Stomach (tissue), 4 donors: ENCODE measurements at regions not wholly inside any gene's neighbourhood (a gene's known extent, or its start where the extent isn't known, plus 50 kb on each side); places are given as distances from the start of the nearest gene placed in this dataset.

Source experiments
- EP300 ChIP-seq: sonication (generic); formaldehyde crosslinking; IDR thresholded peaks from one replicate; pipeline ENCODE4 v1.6.1; 2017; ENCODE audit warnings: antibody characterized with exemption
- TF ChIP-seq, protein P1 (sequence below), 7 experiments: fragments of 450-650 bp in 4 of 7; fragments of 200-600 bp in 3 of 7; sonication (generic) in 3 of 7; IDR thresholded peaks; one replicate each; pipeline ENCODE4 v1.5.1; 2016 to 2019; ENCODE audit warnings: antibody characterized with exemption in 7 of 7, control low read depth in 2 of 7, mild to moderate bottlenecking in 1 of 7

DNA sequence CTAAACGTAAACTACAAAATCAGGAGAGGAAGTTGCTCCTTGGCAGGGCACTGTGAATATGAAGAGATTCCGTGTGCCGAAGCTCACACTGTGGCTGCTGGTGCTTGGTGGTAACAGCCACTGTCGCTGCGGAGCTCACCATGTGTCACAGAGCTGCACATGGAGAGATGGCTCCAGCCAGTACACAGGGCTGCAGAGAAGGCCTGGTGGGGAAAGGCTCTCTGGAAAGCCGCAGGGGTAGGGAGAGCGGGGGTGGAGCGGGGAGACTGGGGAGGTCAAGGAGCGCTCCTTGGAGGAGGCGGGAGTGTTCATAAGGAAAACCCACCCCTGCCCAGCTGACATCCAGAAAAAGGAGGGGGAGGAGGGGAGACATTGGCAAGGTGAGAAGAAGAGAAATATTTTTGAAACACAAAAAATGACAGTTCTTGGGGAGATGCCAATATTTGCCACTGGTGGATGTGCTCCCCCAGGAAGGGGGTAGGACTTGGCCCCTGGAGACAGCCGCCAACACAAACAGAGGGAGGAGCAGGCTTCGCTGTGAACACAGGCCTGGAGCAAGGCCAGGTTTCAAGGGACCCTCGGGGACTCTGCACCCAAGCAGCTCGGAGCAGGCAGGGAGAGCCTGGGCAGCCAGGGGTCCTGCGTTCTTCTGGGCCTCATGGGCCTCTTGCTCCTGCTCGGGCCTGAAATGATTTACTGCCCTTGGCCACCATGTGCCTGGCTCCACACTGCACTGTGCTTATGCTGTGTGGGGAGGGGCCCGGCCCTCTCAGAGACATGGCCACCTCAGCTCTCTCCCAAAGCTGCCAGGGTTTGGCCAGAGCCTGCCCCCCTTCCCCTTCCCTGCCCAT, 102.6 kb upstream of the GLI2 start:
- TF ChIP-seq EP300: no peak
- TF ChIP-seq, protein P1, sequence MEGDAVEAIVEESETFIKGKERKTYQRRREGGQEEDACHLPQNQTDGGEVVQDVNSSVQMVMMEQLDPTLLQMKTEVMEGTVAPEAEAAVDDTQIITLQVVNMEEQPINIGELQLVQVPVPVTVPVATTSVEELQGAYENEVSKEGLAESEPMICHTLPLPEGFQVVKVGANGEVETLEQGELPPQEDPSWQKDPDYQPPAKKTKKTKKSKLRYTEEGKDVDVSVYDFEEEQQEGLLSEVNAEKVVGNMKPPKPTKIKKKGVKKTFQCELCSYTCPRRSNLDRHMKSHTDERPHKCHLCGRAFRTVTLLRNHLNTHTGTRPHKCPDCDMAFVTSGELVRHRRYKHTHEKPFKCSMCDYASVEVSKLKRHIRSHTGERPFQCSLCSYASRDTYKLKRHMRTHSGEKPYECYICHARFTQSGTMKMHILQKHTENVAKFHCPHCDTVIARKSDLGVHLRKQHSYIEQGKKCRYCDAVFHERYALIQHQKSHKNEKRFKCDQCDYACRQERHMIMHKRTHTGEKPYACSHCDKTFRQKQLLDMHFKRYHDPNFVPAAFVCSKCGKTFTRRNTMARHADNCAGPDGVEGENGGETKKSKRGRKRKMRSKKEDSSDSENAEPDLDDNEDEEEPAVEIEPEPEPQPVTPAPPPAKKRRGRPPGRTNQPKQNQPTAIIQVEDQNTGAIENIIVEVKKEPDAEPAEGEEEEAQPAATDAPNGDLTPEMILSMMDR (IDR thresholded peaks at IDR 0.05): no peak
